GM19395 (cell line): ENCODE measurements at regions not wholly inside any gene's neighbourhood (a gene's known extent, or its start where the extent isn't known, plus 50 kb on each side); places are given as distances from the start of the nearest gene placed in this dataset.

Experiments
- ATAC-seq: cut with Tn5 transposase; IDR thresholded peaks from one replicate; pipeline ENCODE4 v1.9.1; 2021; ENCODE audit warnings: mild to moderate bottlenecking, moderate library complexity; ENCODE audit not compliant: unreplicated experiment

DNA sequence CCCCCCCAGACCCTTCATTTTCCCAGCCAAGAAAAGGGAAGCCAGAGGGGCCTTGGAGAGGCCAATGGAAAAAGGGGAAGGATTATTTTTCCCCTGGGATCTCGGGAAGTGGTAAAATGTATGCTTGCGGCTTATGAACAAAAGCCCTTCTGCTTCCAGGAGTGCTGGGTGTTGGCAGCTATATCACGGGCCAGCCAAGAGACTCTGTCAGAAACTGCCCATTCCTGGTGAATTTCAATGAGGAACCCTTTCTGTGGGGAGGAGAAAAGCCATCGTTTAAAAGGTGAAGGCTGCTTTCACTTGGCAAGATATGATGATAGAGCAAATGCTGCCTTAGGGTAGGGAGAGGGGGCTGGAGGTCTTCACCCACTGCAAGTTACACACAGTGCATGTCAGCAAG is 69.7 kb upstream of the ZC3H12A start:
- ATAC-seq = no peak

DNA sequence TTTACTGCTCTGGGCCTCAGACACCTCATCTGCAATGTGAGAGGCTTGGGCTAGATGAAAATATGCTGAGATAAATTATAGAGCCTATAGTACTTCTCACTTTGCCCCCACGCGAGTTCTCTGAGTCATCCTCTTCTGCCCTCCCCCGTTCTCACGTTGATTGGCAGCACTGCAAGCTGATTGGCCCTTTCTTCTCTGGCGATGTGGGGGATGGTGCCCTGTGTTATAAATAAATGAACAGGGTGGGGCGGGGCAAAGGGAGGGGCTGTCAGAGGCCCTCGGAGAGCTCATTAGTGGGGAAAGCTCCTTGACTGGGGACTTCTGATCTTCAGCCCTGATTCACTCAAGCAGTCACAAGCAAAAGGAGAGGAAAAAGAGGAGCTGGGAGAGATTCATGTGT is 64.3 kb upstream of the ZC3H12A start:
- ATAC-seq = no peak

DNA sequence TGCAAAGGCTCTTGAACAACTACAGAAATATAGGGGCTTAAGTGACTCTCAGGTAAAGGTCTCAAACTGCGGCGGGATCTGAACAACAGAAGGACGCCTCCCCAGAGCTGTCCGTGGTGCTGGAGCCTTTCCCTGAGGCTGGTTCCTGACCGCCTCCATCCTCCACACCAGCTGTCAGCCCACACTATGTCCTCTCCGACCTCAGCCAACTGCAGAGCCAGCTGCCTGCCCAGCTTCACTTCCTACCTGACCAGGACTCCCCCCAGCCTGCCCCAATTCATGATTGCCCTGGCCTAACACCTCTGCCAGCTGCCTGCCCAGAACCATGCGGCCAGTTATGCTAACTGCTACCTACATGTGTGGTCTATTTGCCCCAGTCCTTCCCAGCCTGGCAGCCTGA is 63.6 kb upstream of the ZC3H12A start:
- ATAC-seq = no peak

DNA sequence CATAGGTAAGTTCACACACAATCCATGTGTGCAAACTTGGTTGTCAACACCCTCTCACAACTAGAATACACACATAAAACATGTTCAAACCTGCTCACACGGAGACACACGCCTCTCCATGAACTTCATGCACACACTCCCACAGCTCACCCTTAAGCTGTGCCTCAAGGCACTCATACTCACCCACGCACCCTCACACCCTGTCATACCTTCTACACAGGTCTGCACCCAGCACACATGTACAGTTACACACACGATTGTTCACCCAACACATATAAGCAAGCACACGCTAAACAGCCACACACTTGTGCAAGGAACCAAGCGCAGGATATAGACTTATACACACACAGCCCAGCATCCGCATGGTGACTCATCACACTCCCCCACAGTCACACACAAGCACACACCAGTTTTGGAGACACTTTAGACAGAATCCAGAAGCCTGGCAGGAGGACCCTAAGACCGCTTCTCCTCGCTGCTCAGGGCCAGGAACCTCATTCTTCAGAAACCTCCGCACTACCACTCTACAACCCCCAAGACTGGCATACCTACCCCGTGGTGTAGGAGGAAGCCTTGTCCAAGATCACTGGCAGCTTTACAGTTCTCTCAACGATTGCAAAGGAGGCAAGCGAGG is 58.7 kb upstream of the ZC3H12A start:
- ATAC-seq = no peak

DNA sequence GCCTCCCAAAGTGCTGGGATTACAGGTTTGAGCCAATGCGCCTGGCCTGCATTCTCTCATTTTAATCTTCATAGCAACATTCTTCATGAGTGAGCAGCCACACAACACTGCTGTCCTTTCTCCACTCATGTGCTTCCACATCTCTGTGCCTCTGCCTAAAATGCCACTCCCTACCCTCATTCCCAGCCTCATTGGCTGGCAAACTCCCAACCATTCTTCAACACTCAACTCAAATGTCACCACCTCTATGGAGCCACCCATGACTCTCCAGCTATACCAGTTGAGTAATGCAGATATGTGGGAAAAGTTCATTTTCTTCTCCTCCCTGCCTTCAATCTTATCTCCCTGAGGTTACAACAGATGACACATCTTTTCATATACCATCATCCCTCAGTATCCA is 53.9 kb upstream of the ZC3H12A start:
- no peak for ATAC-seq

DNA sequence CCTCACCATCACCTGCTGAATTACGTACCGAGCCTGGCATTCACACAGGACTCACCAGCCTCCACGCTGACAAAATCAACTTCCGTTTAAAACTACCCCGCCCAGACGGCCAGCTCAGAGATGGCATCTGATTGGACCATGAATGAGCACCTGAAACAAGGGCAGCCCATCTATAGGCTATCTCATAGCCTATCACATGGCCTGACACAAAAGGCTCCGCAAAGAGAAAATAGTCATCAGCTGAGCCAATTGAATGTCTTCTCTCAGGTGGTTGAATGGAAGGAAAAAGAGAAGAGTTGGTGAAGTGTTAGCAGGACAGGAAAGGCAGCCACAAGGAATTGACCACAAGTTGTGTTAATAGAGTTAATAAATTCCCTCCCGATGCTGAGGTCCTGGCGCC is 50.6 kb upstream of the ZC3H12A start:
- no peak for ATAC-seq

DNA sequence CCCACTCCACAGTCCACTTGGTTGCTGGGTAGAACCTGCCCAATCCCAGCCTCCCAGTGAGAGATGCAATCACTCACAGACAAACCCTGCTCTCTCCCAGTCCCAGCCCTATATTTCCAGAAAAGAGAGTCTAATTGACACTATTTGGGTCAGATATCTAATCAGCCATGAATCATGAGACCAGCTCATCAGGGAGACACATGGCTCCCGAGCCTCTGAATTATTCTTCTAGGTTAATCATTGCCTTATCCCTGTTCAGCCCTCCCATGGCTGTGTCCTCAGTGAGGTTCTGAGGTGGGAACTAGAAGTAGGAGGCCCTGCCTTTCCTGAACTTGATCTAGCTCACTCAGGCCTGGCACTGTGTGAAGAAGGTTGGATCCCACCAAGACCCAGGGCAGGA is 49.9 kb upstream of the ZC3H12A start:
- no peak for ATAC-seq
